Breast epithelium (tissue), 4 donors: ENCODE measurements at regions not wholly inside any gene's neighbourhood (a gene's known extent, or its start where the extent isn't known, plus 50 kb on each side); places are given as distances from the start of the nearest gene placed in this dataset.

ENCODE experiments used
- DNase-seq, 2 donors: peaks; one replicate each; pipeline ENCODE4 v3.0.0-alpha.2; 2019; ENCODE audit warnings: low spot score in 2 of 2
- H3K27ac ChIP-seq, 2 donors: fragments of 200-600 bp; sonication (generic) in 1 of 2; one replicate each; pipeline ENCODE4 v1.5.1; 2016 to 2019; ENCODE audit warnings: mild to moderate bottlenecking in 1 of 2
- H3K27me3 ChIP-seq, 2 donors: fragments of 200-600 bp; sonication (generic) in 1 of 2; one replicate each; pipeline versions ENCODE4 v1.5.1 to v1.6.0; 2017 to 2019; ENCODE audit warnings: control low read depth in 1 of 2, mild to moderate bottlenecking in 1 of 2
- H3K36me3 ChIP-seq: fragments of 200-600 bp; one replicate; pipeline ENCODE4 v1.5.1; 2019
- H3K4me1 ChIP-seq, 2 donors: fragments of 200-600 bp; sonication (generic); one replicate each; pipeline ENCODE4 v1.5.1; 2016 to 2019; ENCODE audit warnings: control low read depth in 1 of 2
- H3K4me3 ChIP-seq, 3 donors: fragments of 200-600 bp; sonication (generic); 1 replicate in 2 of 3; 2 replicates in 1 of 3; pipeline ENCODE4 v1.5.1; 2016 to 2019; ENCODE audit warnings: mild to moderate bottlenecking in 3 of 3, moderate library complexity in 2 of 3
- H3K9me3 ChIP-seq, 2 donors: fragments of 200-600 bp; sonication (generic) in 1 of 2; one replicate each; pipeline ENCODE4 v1.5.1; 2016 to 2019; ENCODE audit warnings: control low read depth in 1 of 2
- CTCF ChIP-seq, 3 donors: fragments of 450-650 bp; IDR thresholded peaks; one replicate each; pipeline ENCODE4 v1.5.1; 2016 to 2017; ENCODE audit warnings: antibody characterized with exemption in 3 of 3, mild to moderate bottlenecking in 3 of 3, moderate library complexity in 3 of 3
- POLR2A ChIP-seq: fragments of 450-650 bp; IDR thresholded peaks from one replicate; pipeline ENCODE4 v1.6.1; 2016; ENCODE audit warnings: antibody characterized with exemption, mild to moderate bottlenecking, moderate library complexity
- POLR2AphosphoS5 ChIP-seq, 3 donors: sonication (generic); formaldehyde crosslinking; IDR thresholded peaks; one replicate each; pipeline ENCODE4 v1.6.1; 2017; ENCODE audit warnings: antibody characterized with exemption in 3 of 3
- intact Hi-C: fragments of 100-400 bp; cut with DNase I; formaldehyde crosslinking; loops from one replicate; pipeline ENCODE4 v1.15.1; 2023; ENCODE audit warnings: low total_unique reads

- TF ChIP-seq POLR2A (no peak), CTCF (IDR thresholded peaks at IDR 0.05) (no peak), POLR2AphosphoS5 (IDR thresholded peaks at IDR 0.05) (no peak)
- no peak overlapping the region for H3K4me3 ChIP-seq
- no peaks in the 10 kb centered on the region for H3K27me3 ChIP-seq
- no peaks in the 10 kb centered on the region for H3K9me3 ChIP-seq
- intact Hi-C loops, result no loop called here
- no peaks in the 10 kb centered on the region for H3K36me3 ChIP-seq
- DNase-seq, result no peak
- H3K27ac ChIP-seq, result no peak overlapping the region
- H3K4me1 ChIP-seq, result no peaks in the 10 kb centered on the region
Measured at GRCh38 chr10:33626798-33627466, 292.5 kb upstream of the NRP1 start.

DNA sequence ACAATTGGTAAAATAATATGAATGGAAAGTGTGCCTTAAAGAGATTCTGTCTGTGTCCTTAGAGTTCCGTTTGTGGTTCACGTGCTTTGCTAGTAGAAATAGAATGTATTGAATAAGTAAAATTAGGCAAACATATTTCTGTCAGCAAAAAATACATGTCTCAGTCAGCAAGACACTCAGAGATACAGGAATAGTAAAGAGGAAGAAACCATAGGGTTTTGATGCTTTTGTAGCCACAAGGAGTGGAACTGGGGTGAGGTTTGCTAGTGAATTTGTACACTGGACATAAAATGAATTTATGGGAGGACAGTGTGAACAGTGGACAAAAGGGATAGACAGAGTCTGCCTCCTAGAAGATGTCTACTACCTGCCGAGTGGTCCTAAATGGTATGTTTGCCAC, 289.2 kb upstream of the NRP1 start:
- TF ChIP-seq CTCF (IDR thresholded peaks at IDR 0.05), result no peak
- no peak for TF ChIP-seq POLR2AphosphoS5 (IDR thresholded peaks at IDR 0.05)
- no peak for TF ChIP-seq POLR2A
- no peak for DNase-seq
- intact Hi-C loops, result no loop called here

DNA sequence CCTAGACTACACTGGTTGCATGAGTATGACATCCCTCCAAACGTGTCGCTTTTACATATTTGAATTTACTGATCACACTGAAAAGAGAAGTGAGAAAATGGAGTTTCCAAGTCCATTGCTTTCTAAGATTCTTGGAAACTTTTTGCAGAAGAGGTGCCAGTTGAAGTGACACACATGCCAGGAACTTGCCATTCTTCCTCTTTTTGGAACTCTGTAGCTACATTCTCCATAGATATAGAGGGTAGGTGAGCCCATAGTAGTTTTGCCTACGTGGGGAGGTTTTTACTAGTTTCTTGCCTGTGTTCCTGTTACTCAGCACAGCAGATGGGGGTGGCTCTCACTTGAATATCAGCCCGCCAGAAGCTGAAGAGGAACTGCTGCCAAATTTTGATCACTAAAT, 286.6 kb upstream of the NRP1 start:
- intact Hi-C loops, result no loop called here
- no peaks in the 10 kb centered on the region for H3K4me1 ChIP-seq
- TF ChIP-seq POLR2A (no peak), POLR2AphosphoS5 (IDR thresholded peaks at IDR 0.05) (no peak), CTCF (IDR thresholded peaks at IDR 0.05) (no peak)

More for the DNA sequence above, 289.2 kb upstream of the NRP1 start:
- Histone ChIP-seq H3K4me3 (no peak overlapping the region), H3K27me3 (no peaks in the 10 kb centered on the region), H3K9me3 (peaks cover 0 to 3% of the 10 kb centered on the region in 2 donors), H3K4me1 (no peaks in the 10 kb centered on the region), H3K36me3 (no peaks in the 10 kb centered on the region), H3K27ac (no peak overlapping the region)

DNA sequence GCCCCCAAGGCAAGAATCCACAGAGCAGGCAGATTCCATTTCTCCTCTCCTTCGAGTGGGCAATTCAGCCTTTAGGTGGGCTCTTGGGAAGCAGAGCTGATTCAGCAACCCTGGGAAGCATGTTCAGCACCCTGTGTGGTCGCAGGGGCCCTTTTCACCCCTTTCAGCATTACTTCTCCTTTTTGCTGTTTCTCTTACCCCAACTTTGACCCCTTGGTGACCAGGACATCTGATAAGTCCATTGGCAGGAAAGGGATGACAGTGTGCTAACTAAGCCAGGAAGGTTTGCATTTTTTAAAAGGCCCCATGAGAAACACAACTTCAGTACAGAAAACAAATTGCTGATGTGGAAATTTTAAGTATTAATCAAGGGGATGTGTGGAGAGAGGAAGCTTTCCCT, 283.7 kb upstream of the NRP1 start:
- Histone ChIP-seq H3K4me1 (no peaks in the 10 kb centered on the region), H3K27ac (no peak overlapping the region), H3K36me3 (no peaks in the 10 kb centered on the region), H3K27me3 (no peaks in the 10 kb centered on the region), H3K4me3 (no peak overlapping the region), H3K9me3 (peaks cover 0 to 3% of the 10 kb centered on the region in 2 donors)
- no peak for DNase-seq
- no peak for TF ChIP-seq POLR2AphosphoS5 (IDR thresholded peaks at IDR 0.05)
- no peak for TF ChIP-seq POLR2A
- intact Hi-C loops, result no loop called here

More for the DNA sequence above, 286.6 kb upstream of the NRP1 start:
- H3K27ac ChIP-seq, result no peak overlapping the region
- no peaks in the 10 kb centered on the region for H3K27me3 ChIP-seq
- peaks cover 0 to 3% of the 10 kb centered on the region in 2 donors for H3K9me3 ChIP-seq
- H3K36me3 ChIP-seq, result no peaks in the 10 kb centered on the region
- DNase-seq, result no peak
- H3K4me3 ChIP-seq, result no peak overlapping the region

GRCh38 chr10:33617381-33618080, 283.1 kb upstream of the NRP1 start:
- no peak overlapping the region for H3K4me3 ChIP-seq
- no peaks in the 10 kb centered on the region for H3K4me1 ChIP-seq
- TF ChIP-seq POLR2A, result no peak
- no peak for TF ChIP-seq POLR2AphosphoS5 (IDR thresholded peaks at IDR 0.05)
- no peak for DNase-seq
- H3K9me3 ChIP-seq, result peaks cover 0 to 3% of the 10 kb centered on the region in 2 donors
- no peaks in the 10 kb centered on the region for H3K36me3 ChIP-seq
- intact Hi-C loops, result no loop called here
- H3K27me3 ChIP-seq, result no peaks in the 10 kb centered on the region
- no peak overlapping the region for H3K27ac ChIP-seq

DNA sequence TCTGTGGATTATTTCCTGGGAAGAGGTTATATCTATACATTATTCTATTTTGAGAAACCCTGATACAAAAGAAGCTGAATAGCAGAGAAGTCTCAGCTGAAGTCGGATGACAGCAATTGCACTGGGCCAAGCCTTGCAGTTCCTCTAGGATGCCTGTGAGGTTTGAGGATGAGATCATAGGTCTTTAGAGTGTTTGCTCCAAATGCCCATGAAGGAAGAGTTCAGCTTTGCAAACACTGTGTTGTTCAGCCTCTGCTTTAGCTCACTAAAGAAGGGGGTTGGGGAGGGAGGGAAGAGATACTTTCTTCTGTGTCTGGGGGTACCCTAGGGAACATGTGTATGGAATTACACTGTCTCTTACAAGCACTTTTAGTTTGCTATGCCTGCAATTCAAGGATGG, 282.5 kb upstream of the NRP1 start:
- Histone ChIP-seq H3K36me3 (no peaks in the 10 kb centered on the region), H3K27me3 (no peaks in the 10 kb centered on the region), H3K27ac (no peak overlapping the region), H3K4me1 (no peaks in the 10 kb centered on the region), H3K4me3 (no peak overlapping the region), H3K9me3 (peaks cover 0 to 3% of the 10 kb centered on the region in 2 donors)
- DNase-seq, result no peak
- TF ChIP-seq POLR2A, result no peak
- TF ChIP-seq POLR2AphosphoS5 (IDR thresholded peaks at IDR 0.05), result no peak
- no peak for TF ChIP-seq CTCF (IDR thresholded peaks at IDR 0.05)
- intact Hi-C loops, result no loop called here
